Skeletal muscle tissue (tissue), 3 donors: ENCODE measurements at regions not wholly inside any gene's neighbourhood (a gene's known extent, or its start where the extent isn't known, plus 50 kb on each side); places are given as distances from the start of the nearest gene placed in this dataset.
"Not testable (repeated sequence)": the region's sequence is repeated elsewhere in the genome, so short reads cannot be mapped to it uniquely, and the experiment has no call there.

Experiments used
- H3K27ac ChIP-seq: one replicate; pipeline ENCODE4 v1.7.0; 2013; ENCODE audit warnings: mild to moderate bottlenecking, low read depth, low read length, inconsistent platforms
- H3K27me3 ChIP-seq, 3 donors: one replicate each; pipeline ENCODE4 v1.7.0; 2013; ENCODE audit warnings: low read length in 3 of 3; ENCODE audit not compliant: control insufficient read depth in 3 of 3, insufficient read depth in 3 of 3
- H3K36me3 ChIP-seq, 3 donors: one replicate each; pipeline ENCODE4 v1.7.0; 2013; ENCODE audit warnings: low read length in 3 of 3; ENCODE audit not compliant: control insufficient read depth in 3 of 3, insufficient read depth in 3 of 3
- H3K4me1 ChIP-seq, 3 donors: one replicate each; pipeline ENCODE4 v1.7.0; 2013; ENCODE audit warnings: low read length in 3 of 3, mild to moderate bottlenecking in 3 of 3; ENCODE audit not compliant: control insufficient read depth in 3 of 3, insufficient read depth in 3 of 3
- H3K4me3 ChIP-seq, 3 donors: one replicate each; pipeline ENCODE4 v1.7.0; 2013; ENCODE audit warnings: low read length in 3 of 3
- H3K9ac ChIP-seq, 3 donors: one replicate each; pipeline ENCODE4 v1.7.0; 2013; ENCODE audit warnings: low read length in 3 of 3, mild to moderate bottlenecking in 3 of 3, moderate library complexity in 2 of 3, low read depth in 1 of 3
- H3K9me3 ChIP-seq, 3 donors: one replicate each; pipeline ENCODE4 v1.7.0; 2013; ENCODE audit warnings: low read length in 3 of 3; ENCODE audit not compliant: control insufficient read depth in 3 of 3
- donor health status: Osteomylitis.

- Histone ChIP-seq H3K27me3 (peaks cover 0 to 4% (median 0%) of the 10 kb centered on the region in 3 donors), H3K4me1 (no peaks in the 10 kb centered on the region), H3K9me3 (no peaks in the 10 kb centered on the region)
Observed at GRCh38 chr14:106044515-106044914, 518.1 kb downstream of the TMEM121 start.

GRCh38 chr14:106044949-106045596 is 518.7 kb downstream of the TMEM121 start:
- Histone ChIP-seq H3K27me3 (peaks cover 0 to 3% (median 0%) of the 10 kb centered on the region in 3 donors), H3K4me1 (no peaks in the 10 kb centered on the region), H3K4me3 (peak overlapping the region in 1 of 3 donors; percentile 23), H3K9me3 (no peaks in the 10 kb centered on the region), H3K27ac (no peak overlapping the region), H3K36me3 (no peaks in the 10 kb centered on the region), H3K9ac (no peak overlapping the region)

More at GRCh38 chr14:106044515-106044914, 518.1 kb downstream of the TMEM121 start:
- Histone ChIP-seq H3K4me3 (no peak overlapping the region), H3K9ac (no peak overlapping the region), H3K36me3 (no peaks in the 10 kb centered on the region), H3K27ac (no peak overlapping the region)

GRCh38 chr14:106051796-106052195 is 525.4 kb downstream of the TMEM121 start:
- no peaks in the 10 kb centered on the region for H3K9me3 ChIP-seq
- no peak overlapping the region for H3K9ac ChIP-seq
- no peaks in the 10 kb centered on the region for H3K36me3 ChIP-seq
- H3K27ac ChIP-seq: no peak overlapping the region
- peaks cover 0 to 12% (median 9%) of the 10 kb centered on the region in 3 donors for H3K27me3 ChIP-seq
- H3K4me3 ChIP-seq: no peak overlapping the region
- no peaks in the 10 kb centered on the region for H3K4me1 ChIP-seq

DNA sequence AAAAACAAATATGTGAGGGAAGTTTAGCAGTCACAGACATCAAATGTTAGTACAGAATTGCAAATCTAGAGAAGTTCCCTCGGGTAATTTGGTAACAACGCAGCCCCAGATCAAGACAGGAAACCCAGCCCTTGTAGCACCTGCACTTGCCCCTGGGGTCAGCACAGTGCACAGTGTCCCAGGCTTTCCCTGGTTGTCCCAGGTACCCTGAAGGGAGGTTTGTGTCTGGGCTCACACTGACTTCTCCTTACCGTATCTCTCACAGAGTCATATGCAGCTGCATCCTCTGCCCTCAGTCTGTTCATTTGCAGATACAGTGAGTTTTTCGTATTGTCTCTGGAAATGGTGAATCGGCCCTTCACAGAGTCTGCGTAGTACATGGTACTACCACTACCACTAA is 528.9 kb downstream of the TMEM121 start:
- no peak overlapping the region for H3K9ac ChIP-seq
- H3K36me3 ChIP-seq: no peaks in the 10 kb centered on the region
- no peak overlapping the region for H3K27ac ChIP-seq
- H3K4me1 ChIP-seq: no peaks in the 10 kb centered on the region
- no peak overlapping the region for H3K4me3 ChIP-seq
- peaks cover 0 to 15% (median 9%) of the 10 kb centered on the region in 3 donors for H3K27me3 ChIP-seq
- H3K9me3 ChIP-seq: no peaks in the 10 kb centered on the region

DNA sequence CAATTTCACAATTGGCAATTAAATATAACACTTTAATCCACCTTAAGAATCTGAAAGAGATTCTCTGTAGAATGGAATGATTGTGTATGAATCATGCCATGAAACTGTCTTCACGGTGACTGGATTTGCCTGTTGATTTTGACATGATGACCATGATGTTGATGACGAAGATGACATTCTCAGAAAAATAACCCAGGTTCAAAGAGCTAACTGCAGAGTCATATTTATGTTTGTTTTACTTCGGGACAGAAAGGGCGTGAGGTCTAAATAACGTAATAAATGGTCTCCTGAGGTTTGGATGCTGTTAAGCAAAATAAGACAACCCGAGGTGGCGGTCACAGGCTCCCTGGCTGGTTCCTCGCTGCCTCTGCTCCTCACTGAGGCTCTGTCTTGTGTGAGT is 532.0 kb downstream of the TMEM121 start:
- Histone ChIP-seq H3K9me3 (no peaks in the 10 kb centered on the region), H3K4me3 (no peak overlapping the region), H3K4me1 (no peaks in the 10 kb centered on the region), H3K27me3 (peaks cover 0 to 12% (median 9%) of the 10 kb centered on the region in 3 donors), H3K27ac (no peak overlapping the region), H3K36me3 (no peaks in the 10 kb centered on the region), H3K9ac (no peak overlapping the region)

DNA sequence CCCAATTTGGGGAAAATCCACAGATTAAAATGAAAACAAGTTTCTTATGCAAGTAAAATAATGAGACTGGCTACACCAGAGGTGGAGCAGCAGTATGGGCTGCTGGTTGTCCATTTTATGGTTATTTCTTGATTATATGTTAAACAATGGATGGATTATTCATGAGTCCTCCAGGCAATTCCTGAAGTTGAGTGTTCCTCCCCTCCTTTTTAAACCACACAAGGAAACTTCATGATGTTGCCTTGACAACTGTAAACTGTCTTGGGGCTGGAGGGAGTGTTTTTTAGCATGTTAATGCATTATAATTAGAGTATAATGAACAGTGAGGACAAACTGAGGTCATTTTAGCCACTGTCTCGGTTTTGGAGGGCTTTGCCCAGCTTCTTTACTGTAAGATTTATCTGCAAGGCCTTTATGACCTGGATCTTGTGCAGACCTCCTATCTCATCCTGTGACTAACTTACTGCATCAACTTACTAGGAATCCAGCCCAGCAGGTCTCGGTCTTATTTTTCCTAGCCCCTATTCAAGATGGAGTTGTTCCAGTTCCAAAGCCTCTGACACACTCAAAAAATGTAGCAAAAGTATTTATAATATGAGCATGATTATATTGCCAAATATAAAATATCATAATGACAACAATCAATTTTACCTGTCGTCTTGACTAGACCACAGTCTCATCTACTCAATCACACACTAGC is 534.0 kb downstream of the TMEM121 start:
- Histone ChIP-seq H3K36me3 (no peaks in the 10 kb centered on the region), H3K9ac (no peak overlapping the region), H3K4me3 (no peak overlapping the region), H3K27me3 (peaks cover 0 to 10% (median 4%) of the 10 kb centered on the region in 3 donors), H3K9me3 (no peaks in the 10 kb centered on the region), H3K4me1 (no peaks in the 10 kb centered on the region), H3K27ac (no peak overlapping the region)

DNA sequence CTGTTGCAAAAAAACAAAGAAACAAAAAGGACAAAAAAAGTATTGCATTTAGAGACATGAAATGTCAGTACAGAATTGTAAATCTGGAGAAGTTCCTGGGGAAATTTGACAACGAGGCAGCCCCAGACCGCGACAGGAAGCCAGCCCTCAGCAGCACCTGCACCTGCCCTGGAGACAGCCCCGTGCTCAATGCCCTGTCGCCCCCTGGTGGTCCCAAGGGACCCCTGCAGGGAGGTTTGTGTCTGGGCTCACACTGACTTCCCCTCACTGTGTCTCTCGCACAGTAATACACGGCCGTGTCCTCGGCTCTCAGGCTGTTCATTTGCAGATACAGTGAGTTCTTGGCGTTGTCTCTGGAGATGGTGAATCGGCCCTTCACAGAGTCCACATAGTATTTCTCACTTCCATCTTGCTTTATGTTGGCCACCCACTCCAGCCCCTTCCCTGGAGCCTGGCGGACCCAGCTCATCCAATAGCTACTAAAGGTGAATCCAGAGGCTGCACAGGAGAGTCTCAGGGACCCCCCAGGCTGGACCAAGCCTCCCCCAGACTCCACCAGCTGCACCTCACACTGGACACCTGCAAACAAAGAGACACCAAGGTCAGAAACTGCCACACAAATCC is 535.6 kb downstream of the TMEM121 start:
- not testable (repeated sequence) for H3K9ac ChIP-seq, H3K27me3 ChIP-seq, H3K27ac ChIP-seq, H3K4me1 ChIP-seq, H3K9me3 ChIP-seq, H3K4me3 ChIP-seq, H3K36me3 ChIP-seq

GRCh38 chr14:106062502-106063272 is 536.3 kb downstream of the TMEM121 start:
- Histone ChIP-seq H3K36me3 (no peaks in the 10 kb centered on the region), H3K27ac (no peak overlapping the region), H3K9me3 (no peaks in the 10 kb centered on the region), H3K9ac (no peak overlapping the region), H3K4me1 (no peaks in the 10 kb centered on the region), H3K4me3 (no peak overlapping the region), H3K27me3 (peaks cover 0 to 5% (median 2%) of the 10 kb centered on the region in 3 donors)

GRCh38 chr14:106067935-106068334 is 541.6 kb downstream of the TMEM121 start:
- H3K27ac ChIP-seq: no peak overlapping the region
- no peak overlapping the region for H3K9ac ChIP-seq
- H3K36me3 ChIP-seq: no peaks in the 10 kb centered on the region
- H3K4me3 ChIP-seq: no peak overlapping the region
- peaks cover 0 to 4% (median 0%) of the 10 kb centered on the region in 3 donors for H3K27me3 ChIP-seq
- H3K9me3 ChIP-seq: no peaks in the 10 kb centered on the region
- no peaks in the 10 kb centered on the region for H3K4me1 ChIP-seq
